Keratinocyte (primary cell): ENCODE measurements at regions not wholly inside any gene's neighbourhood (a gene's known extent, or its start where the extent isn't known, plus 50 kb on each side); places are given as distances from the start of the nearest gene placed in this dataset.

Experiments
- CTCF ChIP-seq, 3 experiments: IDR thresholded peaks in 1 of 3; conservative IDR thresholded peaks in 1 of 3; optimal IDR thresholded peaks in 1 of 3; 2 replicates in 2 of 3; 3 replicates in 1 of 3; pipeline versions ENCODE3 to v1.5.1; 2011; ENCODE audit warnings: low read length in 3 of 3, mild to moderate bottlenecking in 3 of 3, moderate library complexity in 2 of 3, control low read depth in 1 of 3, inconsistent platforms in 1 of 3; ENCODE audit not compliant: insufficient read depth in 2 of 3; ENCODE audit errors: extremely low read depth in 1 of 3
- EZH2 ChIP-seq: IDR thresholded peaks from one replicate; pipeline ENCODE4 v1.6.1; 2012; ENCODE audit warnings: inconsistent platforms, mild to moderate bottlenecking, low read length, moderate library complexity

GRCh38 chr7:82593780-82594179 lies 150.2 kb upstream of the CACNA2D1 start:
- no peak for TF ChIP-seq CTCF (optimal IDR thresholded peaks at IDR 0.05 in 1 of 3, IDR thresholded peaks at IDR 0.05 in 1 of 3, conservative IDR thresholded peaks at IDR 0.05 in 1 of 3; ENCODE audit: extremely low read depth in 1 of 3, insufficient read depth in 2 of 3, low read length in 3 of 3)
- no peak for TF ChIP-seq EZH2
